Fibroblast of pulmonary artery (primary cell): ENCODE measurements at regions not wholly inside any gene's neighbourhood (a gene's known extent, or its start where the extent isn't known, plus 50 kb on each side); places are given as distances from the start of the nearest gene placed in this dataset.

Experiments used
- DNase-seq: peaks from one replicate; pipeline ENCODE4 v3.0.0-alpha.2; 2010; ENCODE audit warnings: low read depth
- H3K4me3 ChIP-seq: replicated peaks from 2 replicates; pipeline ENCODE4 v1.5.1; 2011; ENCODE audit warnings: low read depth, mild to moderate bottlenecking, control low read depth, low read length, moderate library complexity
- CTCF ChIP-seq: IDR thresholded peaks from 2 replicates; pipeline ENCODE4 v1.5.1; 2011; ENCODE audit warnings: mild to moderate bottlenecking, control low read depth, low read length, inconsistent platforms; ENCODE audit errors: missing control alignments

GRCh38 chr15:81560405-81560804 lies 186.4 kb upstream of the TMC3 start:
- no peak for DNase-seq
- no peak for TF ChIP-seq CTCF
- H3K4me3 ChIP-seq, result no peak overlapping the region

- no peak overlapping the region for H3K4me3 ChIP-seq
- no peak for TF ChIP-seq CTCF
- DNase-seq, result no peak
These were observed 184.0 kb upstream of the TMC3 start for GRCh38 chr15:81558056-81558455.

GRCh38 chr15:81555346-81555745 lies 181.3 kb upstream of the TMC3 start:
- TF ChIP-seq CTCF, result no peak
- no peak overlapping the region for H3K4me3 ChIP-seq
- DNase-seq, result no peak

- no peak overlapping the region for H3K4me3 ChIP-seq
- no peak for TF ChIP-seq CTCF
- DNase-seq, result no peak
These were observed 174.5 kb upstream of the TMC3 start for GRCh38 chr15:81548365-81549130.

- DNase-seq, result no peak
- no peak for TF ChIP-seq CTCF
- no peak overlapping the region for H3K4me3 ChIP-seq
These were observed 173.6 kb upstream of the TMC3 start for GRCh38 chr15:81547521-81548132.

GRCh38 chr15:81544385-81544784 lies 170.4 kb upstream of the TMC3 start:
- no peak for DNase-seq
- TF ChIP-seq CTCF, result no peak
- H3K4me3 ChIP-seq, result no peak overlapping the region

GRCh38 chr15:81540909-81541308 lies 166.9 kb upstream of the TMC3 start:
- DNase-seq, result no peak
- no peak for TF ChIP-seq CTCF
- no peak overlapping the region for H3K4me3 ChIP-seq
